Epidermal melanocyte (primary cell): ENCODE measurements at regions not wholly inside any gene's neighbourhood (a gene's known extent, or its start where the extent isn't known, plus 50 kb on each side); places are given as distances from the start of the nearest gene placed in this dataset.
"Not testable (repeated sequence)": the region's sequence is repeated elsewhere in the genome, so short reads cannot be mapped to it uniquely, and the experiment has no call there.

Experiments used
- DNase-seq: peaks from one replicate; pipeline ENCODE4 v3.0.0; 2011; ENCODE audit warnings: low spot score; ENCODE audit not compliant: insufficient read length

DNA sequence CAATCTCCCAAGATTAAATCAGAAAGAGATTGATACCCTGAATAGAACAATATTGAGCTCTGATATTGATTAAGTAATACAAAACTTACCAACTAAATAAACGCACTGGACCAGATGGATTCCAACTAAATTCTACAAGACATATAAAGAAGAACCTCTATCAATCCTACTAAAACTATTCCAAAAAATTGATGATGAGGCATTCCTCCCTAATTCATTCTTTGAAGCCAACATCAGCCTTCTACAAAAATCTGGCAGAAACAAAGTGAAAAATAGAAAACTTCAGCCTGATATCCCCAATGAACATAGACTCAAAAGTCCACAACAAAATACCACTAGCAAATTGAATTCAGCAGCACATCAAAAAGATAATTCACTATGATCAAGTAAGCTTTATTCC, 695.5 kb downstream of the NYAP2 start:
- DNase-seq: no peak

- no peak for DNase-seq
Measured at GRCh38 chr2:226093364-226093763, 693.9 kb downstream of the NYAP2 start.

GRCh38 chr2:226088366-226088674, 688.8 kb downstream of the NYAP2 start:
- DNase-seq: no peak

DNA sequence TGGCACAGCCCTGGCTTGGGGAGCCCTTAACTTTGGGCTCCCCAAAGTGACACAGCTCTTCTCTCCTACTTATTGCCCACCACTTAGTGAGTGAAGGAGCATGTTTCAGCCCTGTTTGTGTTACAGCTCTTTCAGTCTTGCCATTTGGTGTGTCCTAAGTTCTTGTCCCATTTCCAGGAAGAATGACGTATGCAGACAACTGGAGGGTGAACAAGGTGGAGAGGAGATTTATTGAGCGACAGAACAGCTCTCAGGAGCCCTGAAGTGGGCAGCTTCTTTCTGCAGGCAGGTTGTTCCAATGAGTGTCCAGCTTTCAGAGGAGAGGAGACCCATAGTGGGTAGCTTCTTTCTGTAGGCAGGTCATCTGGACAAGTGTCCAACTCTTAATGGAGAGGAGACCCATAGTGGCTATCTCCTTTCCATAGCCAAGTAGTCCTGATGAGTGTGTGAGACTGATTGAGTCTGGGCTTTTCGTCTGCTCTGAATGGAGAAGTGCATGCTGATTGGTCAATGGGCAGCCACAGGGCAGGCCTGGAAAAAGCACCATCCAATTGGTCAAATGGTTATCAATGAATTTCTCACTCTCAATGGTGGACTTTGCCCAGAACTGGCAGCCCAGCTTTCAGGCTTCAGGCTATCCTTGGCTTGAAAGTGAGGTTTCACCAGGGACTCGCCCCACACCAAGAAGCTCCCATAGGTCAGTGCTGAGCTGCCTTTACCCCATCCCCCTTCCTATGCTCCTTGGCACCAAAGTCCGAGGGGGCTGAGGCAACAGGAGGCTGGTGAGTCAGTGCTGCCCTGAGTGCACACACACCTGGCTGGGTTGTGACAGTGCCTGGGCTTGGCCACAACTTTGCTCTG, 688.2 kb downstream of the NYAP2 start:
- DNase-seq: no peak

- no peak for DNase-seq
Measured at GRCh38 chr2:226087051-226087450, 687.5 kb downstream of the NYAP2 start.

DNA sequence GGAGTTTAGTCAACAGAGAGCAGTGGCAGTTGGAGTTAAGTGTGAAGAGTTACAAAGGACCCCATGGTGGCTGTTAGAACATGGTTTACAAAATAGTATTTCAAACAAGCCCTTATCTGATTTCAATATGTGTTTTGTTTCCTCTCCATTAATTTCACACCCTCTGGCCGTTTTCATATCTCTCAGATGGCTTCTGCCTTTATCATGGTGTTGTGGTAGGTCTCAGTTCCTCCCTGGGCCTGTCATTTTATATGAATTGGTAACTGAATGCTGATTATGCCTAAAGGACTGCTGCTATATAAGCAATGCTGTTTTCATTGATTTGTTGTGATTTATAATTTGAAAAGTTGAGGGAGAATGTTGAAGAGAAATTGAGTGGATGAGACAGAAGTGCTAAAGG, 686.7 kb downstream of the NYAP2 start:
- DNase-seq: no peak

DNA sequence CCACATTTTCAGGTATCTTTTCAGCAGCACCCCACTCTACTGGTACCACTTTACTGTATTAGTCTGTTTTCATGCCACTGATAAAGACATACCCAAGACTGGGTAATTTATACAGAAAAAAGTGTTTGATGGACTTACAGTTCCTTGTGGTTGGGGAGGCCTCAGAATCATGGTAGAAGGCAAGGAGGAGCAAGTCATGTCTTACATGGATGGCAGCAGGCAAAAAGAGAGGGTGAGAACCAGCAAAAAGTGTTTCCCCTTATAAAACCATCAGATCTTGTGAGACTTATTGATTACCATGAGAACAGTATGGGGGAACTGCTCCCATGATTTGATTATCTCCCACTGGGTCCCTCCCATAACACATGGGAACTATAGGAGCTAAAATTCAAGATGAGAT, 685.9 kb downstream of the NYAP2 start:
- not testable (repeated sequence) for DNase-seq

- no peak for DNase-seq
Measured at GRCh38 chr2:226080334-226080733, 680.8 kb downstream of the NYAP2 start.

DNA sequence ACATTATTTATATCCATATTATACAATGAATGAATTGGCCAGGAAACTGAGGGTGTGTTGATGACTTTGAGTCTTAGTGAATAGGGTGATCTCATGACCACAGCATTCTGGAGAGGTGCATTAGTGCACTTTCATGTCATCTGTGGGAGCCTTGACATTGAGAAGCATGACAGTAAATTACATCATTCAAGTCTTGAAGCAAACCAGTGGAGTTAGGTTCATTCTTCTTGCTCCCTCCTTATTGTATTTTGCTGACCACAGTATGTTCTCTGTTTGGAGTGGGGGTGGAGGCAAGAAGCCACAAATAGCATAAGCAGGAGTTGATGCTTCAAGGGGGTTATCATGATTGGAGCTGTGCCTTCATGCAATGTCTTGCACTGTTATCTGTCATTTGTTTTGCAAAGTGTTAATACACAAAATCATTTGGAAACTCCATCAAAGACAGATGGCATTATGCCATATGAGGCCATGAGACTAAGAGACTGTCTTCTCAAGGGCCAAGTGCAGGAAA, 680.2 kb downstream of the NYAP2 start:
- no peak for DNase-seq

- no peak for DNase-seq
Measured at GRCh38 chr2:226079196-226079595, 679.7 kb downstream of the NYAP2 start.

GRCh38 chr2:226078666-226079065, 679.2 kb downstream of the NYAP2 start:
- DNase-seq: no peak

DNA sequence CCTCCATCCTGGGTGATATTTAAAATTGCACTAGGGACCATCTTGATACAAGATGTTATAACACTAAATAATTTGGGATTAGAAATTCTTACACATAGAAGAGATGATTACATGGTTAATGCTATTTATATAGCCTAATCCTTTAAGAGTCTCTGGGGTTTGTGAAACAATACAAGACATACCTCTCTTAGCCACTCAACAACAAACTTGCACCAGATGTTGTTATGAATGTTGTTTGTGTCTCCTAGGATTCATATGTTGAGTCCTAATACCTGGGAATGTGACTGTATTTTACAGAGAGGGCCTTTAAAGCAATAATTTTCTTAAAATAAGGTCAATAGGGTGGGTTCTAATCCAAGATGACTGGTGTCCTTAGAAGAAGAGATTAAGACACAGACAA, 678.3 kb downstream of the NYAP2 start:
- DNase-seq: no peak

DNA sequence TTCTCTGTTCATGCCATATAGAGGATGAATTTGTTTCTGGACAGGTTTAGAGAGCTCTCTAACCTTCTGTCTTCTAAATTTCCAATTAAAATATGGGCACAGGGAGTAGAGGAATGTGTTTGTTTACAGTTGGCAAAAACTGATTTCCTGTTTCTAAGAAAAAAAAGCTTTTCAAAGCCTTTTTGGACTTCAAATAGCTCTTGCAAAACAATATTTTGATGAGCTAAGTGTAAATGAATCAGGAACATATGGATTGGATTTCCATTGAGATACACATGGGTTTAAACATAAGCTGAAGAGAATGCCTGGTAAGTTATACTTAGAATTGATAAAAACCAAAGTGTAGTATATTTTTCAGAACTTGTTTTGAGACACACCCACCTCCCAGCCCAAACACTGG, 677.5 kb downstream of the NYAP2 start:
- no peak for DNase-seq

- no peak for DNase-seq
Measured at GRCh38 chr2:226076529-226076928, 677.0 kb downstream of the NYAP2 start.

DNA sequence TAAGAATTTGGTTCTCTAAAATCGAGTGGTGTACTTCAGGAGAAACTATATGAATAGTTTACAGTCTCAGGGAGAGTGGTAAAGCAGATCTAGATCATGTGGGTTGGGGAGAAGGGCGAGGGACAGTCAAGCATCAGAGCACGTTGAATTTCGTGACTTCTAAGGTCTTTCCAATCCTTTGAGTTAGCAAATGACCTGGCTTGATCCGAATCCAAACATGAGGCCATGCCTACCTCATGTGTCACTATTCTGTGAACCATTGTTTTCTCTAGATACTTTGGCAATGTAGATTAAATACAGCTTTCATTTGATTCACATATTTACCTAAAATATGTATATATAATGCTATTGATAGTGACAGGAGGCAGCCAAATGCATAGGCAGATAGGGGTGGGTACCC, 674.9 kb downstream of the NYAP2 start:
- DNase-seq: no peak

- no peak for DNase-seq
Measured at GRCh38 chr2:226073496-226074160, 674.1 kb downstream of the NYAP2 start.

GRCh38 chr2:226066873-226067272, 667.4 kb downstream of the NYAP2 start:
- DNase-seq: no peak

- DNase-seq: no peak
Measured at GRCh38 chr2:226066391-226066790, 666.9 kb downstream of the NYAP2 start.

GRCh38 chr2:226064932-226065570, 665.5 kb downstream of the NYAP2 start:
- DNase-seq: no peak

- no peak for DNase-seq
Measured at GRCh38 chr2:226063704-226064440, 664.4 kb downstream of the NYAP2 start.

DNA sequence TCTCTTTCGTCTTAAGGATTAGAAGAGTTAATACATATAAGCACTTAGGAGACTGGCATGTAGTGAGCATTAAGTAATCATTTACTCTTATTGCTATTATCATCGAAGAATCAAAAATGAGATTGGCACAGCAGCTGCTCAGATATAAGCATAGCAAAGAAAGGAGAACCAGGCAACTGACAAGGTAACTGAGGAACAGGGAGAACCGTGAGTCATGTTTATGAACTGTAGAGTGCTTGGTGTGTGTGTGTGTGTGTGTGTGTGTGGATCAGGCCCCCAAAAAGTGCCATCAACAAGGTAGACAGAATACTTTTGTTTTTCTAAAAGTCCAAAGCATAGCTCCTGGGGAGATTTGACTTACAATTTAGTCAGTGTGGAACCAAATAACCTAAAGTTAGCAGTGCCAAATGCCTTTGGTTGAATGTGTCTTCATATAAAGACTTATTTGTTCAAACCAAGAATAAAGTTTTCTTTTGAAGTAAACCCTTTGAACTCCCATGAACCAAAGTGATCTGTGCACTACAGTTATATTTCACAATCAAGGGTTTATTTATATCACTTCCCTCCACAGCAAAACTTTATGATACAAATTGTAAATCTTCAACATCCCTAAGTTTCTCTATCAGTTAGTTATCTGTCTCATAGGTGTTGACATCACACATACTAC, 660.6 kb downstream of the NYAP2 start:
- no peak for DNase-seq
